Upper lobe of left lung (tissue), 6 donors: ENCODE measurements at regions not wholly inside any gene's neighbourhood (a gene's known extent, or its start where the extent isn't known, plus 50 kb on each side); places are given as distances from the start of the nearest gene placed in this dataset.

Experiments used
- ATAC-seq, 2 donors: fragments of 200-7000 bp; cut with Tn5 transposase; one replicate each; pipeline ENCODE4 v1.9.1; 2022; ENCODE audit warnings: mild to moderate bottlenecking in 2 of 2, moderate library complexity in 2 of 2; ENCODE audit not compliant: low FRiP score in 2 of 2
- DNase-seq, 2 donors: peaks; one replicate each; pipeline ENCODE4 v3.0.0-alpha.2; 2019 to 2020
- H3K27ac ChIP-seq, 4 donors: fragments of 200-600 bp; sonication (generic); one replicate each; pipeline ENCODE4 v1.5.1; 2016 to 2019
- H3K27me3 ChIP-seq, 4 donors: fragments of 200-600 bp; sonication (generic); one replicate each; pipeline ENCODE4 v1.5.1; 2017 to 2019
- H3K36me3 ChIP-seq, 4 donors: fragments of 200-600 bp; sonication (generic); one replicate each; pipeline ENCODE4 v1.5.1; 2016 to 2019
- H3K4me1 ChIP-seq, 4 donors: fragments of 200-600 bp; sonication (generic); one replicate each; pipeline ENCODE4 v1.5.1; 2018 to 2019
- H3K4me3 ChIP-seq, 4 donors: fragments of 200-600 bp; sonication (generic); one replicate each; pipeline ENCODE4 v1.5.1; 2017 to 2019; ENCODE audit warnings: mild to moderate bottlenecking in 2 of 4, moderate library complexity in 1 of 4
- H3K9me3 ChIP-seq, 4 donors: fragments of 200-600 bp; sonication (generic); one replicate each; pipeline ENCODE4 v1.5.1; 2018 to 2019
- CTCF ChIP-seq, 6 experiments: fragments of 450-650 bp in 4 of 6; fragments of 200-600 bp in 2 of 6; sonication (generic) in 2 of 6; IDR thresholded peaks; one replicate each; pipeline ENCODE4 v1.5.1; 2016 to 2019; ENCODE audit warnings: antibody characterized with exemption in 6 of 6
- EP300 ChIP-seq, 4 donors: sonication (generic); formaldehyde crosslinking; IDR thresholded peaks; one replicate each; pipeline ENCODE4 v1.5.1; 2017; ENCODE audit warnings: antibody characterized with exemption in 4 of 4, control low read depth in 2 of 4
- POLR2A ChIP-seq, 4 donors: fragments of 450-650 bp; IDR thresholded peaks; one replicate each; pipeline ENCODE4 v1.5.1; 2016 to 2017; ENCODE audit warnings: antibody characterized with exemption in 4 of 4, mild to moderate bottlenecking in 2 of 4
- POLR2AphosphoS5 ChIP-seq, 2 donors: sonication (generic); formaldehyde crosslinking; IDR thresholded peaks; one replicate each; pipeline ENCODE4 v1.5.1; 2017; ENCODE audit warnings: antibody characterized with exemption in 2 of 2
- WGBS, 2 donors: methylation state at CpG; one replicate each; pipeline ENCODE4 v1.1.5; 2017 to 2018; 5-methylcytosine and 5-hydroxymethylcytosine counted together
- donor health status: DM: no; HTN: no; CAD: no; lungs with moderate emphysema.
- donor health status: DM: no; HTN: yes; CAD: no; lungs with severe emphysema.

- Histone ChIP-seq H3K36me3 (no peaks in the 10 kb centered on the region), H3K4me3 (no peak overlapping the region), H3K4me1 (no peaks in the 10 kb centered on the region), H3K9me3 (no peaks in the 10 kb centered on the region), H3K27ac (no peak overlapping the region), H3K27me3 (no peaks in the 10 kb centered on the region)
- ATAC-seq (no peak), DNase-seq (no peak)
- 62 to 85% methylated on average over 4 of the region's 4 CpGs for WGBS, 2 donors
- TF ChIP-seq POLR2A (IDR thresholded peaks at IDR 0.05) = no peak
- no peak for TF ChIP-seq EP300 (IDR thresholded peaks at IDR 0.05)
- no peak for TF ChIP-seq POLR2AphosphoS5 (IDR thresholded peaks at IDR 0.05)
- TF ChIP-seq CTCF (IDR thresholded peaks at IDR 0.05) = no peak
Observed at GRCh38 chr18:77919923-77920322, 670.3 kb downstream of the GALR1 start.

- H3K27ac ChIP-seq = no peak overlapping the region
- 89 to 91% methylated on average over 1 of the region's 1 CpG for WGBS, 2 donors
- no peak for TF ChIP-seq CTCF (IDR thresholded peaks at IDR 0.05)
- no peak for TF ChIP-seq POLR2AphosphoS5 (IDR thresholded peaks at IDR 0.05)
Observed at GRCh38 chr18:77935342-77935741, 685.7 kb downstream of the GALR1 start.

GRCh38 chr18:77940566-77940965, 690.9 kb downstream of the GALR1 start:
- H3K4me3 ChIP-seq = no peak overlapping the region
- H3K9me3 ChIP-seq = no peaks in the 10 kb centered on the region
- H3K36me3 ChIP-seq = no peaks in the 10 kb centered on the region
- no peaks in the 10 kb centered on the region for H3K4me1 ChIP-seq
- H3K27ac ChIP-seq = no peak overlapping the region
- DNase-seq = peak in 1 of 2 donors; percentile 79
- H3K27me3 ChIP-seq = no peaks in the 10 kb centered on the region
- 74 to 92% methylated on average over 10 of the region's 10 CpGs for WGBS, 2 donors
- no peak for TF ChIP-seq EP300 (IDR thresholded peaks at IDR 0.05)
- TF ChIP-seq CTCF (IDR thresholded peaks at IDR 0.05) = no peak
- no peak for TF ChIP-seq POLR2A (IDR thresholded peaks at IDR 0.05)
- TF ChIP-seq POLR2AphosphoS5 (IDR thresholded peaks at IDR 0.05) = no peak
- ATAC-seq = no peak

More at GRCh38 chr18:77935342-77935741, 685.7 kb downstream of the GALR1 start:
- no peaks in the 10 kb centered on the region for H3K27me3 ChIP-seq
- no peaks in the 10 kb centered on the region for H3K9me3 ChIP-seq
- no peak for DNase-seq
- no peak for ATAC-seq
- no peak overlapping the region for H3K4me3 ChIP-seq
- H3K4me1 ChIP-seq = no peaks in the 10 kb centered on the region
- H3K36me3 ChIP-seq = no peaks in the 10 kb centered on the region

GRCh38 chr18:77944533-77944932, 694.9 kb downstream of the GALR1 start:
- ATAC-seq (no peak), DNase-seq (no peak)
- 81% methylated on average over 7 of the region's 7 CpGs for WGBS, 2 donors
- no peaks in the 10 kb centered on the region for H3K9me3 ChIP-seq
- H3K4me3 ChIP-seq = no peak overlapping the region
- no peaks in the 10 kb centered on the region for H3K36me3 ChIP-seq
- no peak overlapping the region for H3K27ac ChIP-seq
- TF ChIP-seq POLR2AphosphoS5 (IDR thresholded peaks at IDR 0.05) = no peak
- TF ChIP-seq EP300 (IDR thresholded peaks at IDR 0.05) = no peak
- no peak for TF ChIP-seq POLR2A (IDR thresholded peaks at IDR 0.05)
- no peak for TF ChIP-seq CTCF (IDR thresholded peaks at IDR 0.05)
- no peaks in the 10 kb centered on the region for H3K4me1 ChIP-seq
- H3K27me3 ChIP-seq = no peaks in the 10 kb centered on the region

- Histone ChIP-seq H3K36me3 (no peaks in the 10 kb centered on the region), H3K27me3 (no peaks in the 10 kb centered on the region), H3K27ac (no peak overlapping the region), H3K4me1 (no peaks in the 10 kb centered on the region), H3K4me3 (no peak overlapping the region), H3K9me3 (peaks cover 0 to 5% (median 0%) of the 10 kb centered on the region in 4 donors)
- ATAC-seq = no peak
- WGBS, 2 donors = 28 to 40% methylated on average over 2 of the region's 2 CpGs
- no peak for TF ChIP-seq POLR2AphosphoS5 (IDR thresholded peaks at IDR 0.05)
- no peak for TF ChIP-seq CTCF (IDR thresholded peaks at IDR 0.05)
- TF ChIP-seq POLR2A (IDR thresholded peaks at IDR 0.05) = no peak
- TF ChIP-seq EP300 (IDR thresholded peaks at IDR 0.05) = no peak
- DNase-seq = no peak
Observed at GRCh38 chr18:77948567-77948966, 698.9 kb downstream of the GALR1 start.
